ENCODE measurements at regions not wholly inside any gene's neighbourhood (a gene's known extent, or its start where the extent isn't known, plus 50 kb on each side); places are given as distances from the start of the nearest gene placed in this dataset.

DNA sequence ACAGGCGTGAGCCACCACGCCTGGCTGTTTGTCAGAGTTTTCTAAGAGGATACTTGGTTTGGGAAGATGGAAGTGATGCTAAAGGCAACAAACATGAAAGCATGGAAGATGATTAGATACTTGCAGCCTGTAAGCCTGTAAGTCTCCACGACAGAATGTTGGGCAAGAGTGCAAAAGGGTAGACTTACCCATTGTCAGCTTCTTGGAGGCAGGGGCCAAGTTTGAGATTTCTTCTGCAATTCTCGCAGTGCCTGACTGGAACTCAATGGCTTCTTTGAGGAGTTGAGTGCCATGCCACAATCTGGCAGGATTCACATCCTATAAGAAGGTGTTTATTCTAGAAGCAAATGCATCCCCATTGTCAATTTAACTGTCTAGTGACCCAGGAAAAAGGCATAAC lies 70.1 kb upstream of the EFEMP1 start:
- no peak for DNase-seq (ENCODE audit: low read depth)
- no peak overlapping the region for H3K4me3 ChIP-seq (ENCODE audit: low read depth, low read length)
- TF ChIP-seq, protein P1, sequence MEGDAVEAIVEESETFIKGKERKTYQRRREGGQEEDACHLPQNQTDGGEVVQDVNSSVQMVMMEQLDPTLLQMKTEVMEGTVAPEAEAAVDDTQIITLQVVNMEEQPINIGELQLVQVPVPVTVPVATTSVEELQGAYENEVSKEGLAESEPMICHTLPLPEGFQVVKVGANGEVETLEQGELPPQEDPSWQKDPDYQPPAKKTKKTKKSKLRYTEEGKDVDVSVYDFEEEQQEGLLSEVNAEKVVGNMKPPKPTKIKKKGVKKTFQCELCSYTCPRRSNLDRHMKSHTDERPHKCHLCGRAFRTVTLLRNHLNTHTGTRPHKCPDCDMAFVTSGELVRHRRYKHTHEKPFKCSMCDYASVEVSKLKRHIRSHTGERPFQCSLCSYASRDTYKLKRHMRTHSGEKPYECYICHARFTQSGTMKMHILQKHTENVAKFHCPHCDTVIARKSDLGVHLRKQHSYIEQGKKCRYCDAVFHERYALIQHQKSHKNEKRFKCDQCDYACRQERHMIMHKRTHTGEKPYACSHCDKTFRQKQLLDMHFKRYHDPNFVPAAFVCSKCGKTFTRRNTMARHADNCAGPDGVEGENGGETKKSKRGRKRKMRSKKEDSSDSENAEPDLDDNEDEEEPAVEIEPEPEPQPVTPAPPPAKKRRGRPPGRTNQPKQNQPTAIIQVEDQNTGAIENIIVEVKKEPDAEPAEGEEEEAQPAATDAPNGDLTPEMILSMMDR (IDR thresholded peaks at IDR 0.05; ENCODE audit: insufficient read depth, low read depth, low read length, missing control alignments), result no peak

DNA sequence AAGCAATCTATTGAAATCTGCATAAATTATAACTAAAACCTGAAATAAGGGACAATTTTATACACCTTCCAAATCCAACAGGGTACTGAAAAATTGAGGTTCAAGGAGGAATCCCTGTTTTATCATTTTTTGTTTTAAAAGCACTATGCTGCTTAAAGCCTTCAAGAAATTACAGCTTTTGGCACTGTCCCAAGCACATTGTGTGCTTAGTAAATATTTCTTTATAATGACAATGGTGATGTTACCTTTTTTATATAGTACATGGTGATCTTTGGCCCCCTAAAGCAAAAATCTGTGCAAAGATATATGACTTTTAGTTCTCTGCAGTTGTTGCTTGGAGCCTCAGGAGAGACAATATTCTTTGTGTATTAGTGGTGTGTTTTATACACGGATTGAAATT lies 71.6 kb upstream of the EFEMP1 start:
- H3K4me3 ChIP-seq (ENCODE audit: low read depth, low read length), result no peak overlapping the region
- TF ChIP-seq, protein P1 (IDR thresholded peaks at IDR 0.05; ENCODE audit: insufficient read depth, low read depth, low read length, missing control alignments), result no peak
- DNase-seq (ENCODE audit: low read depth), result no peak

DNA sequence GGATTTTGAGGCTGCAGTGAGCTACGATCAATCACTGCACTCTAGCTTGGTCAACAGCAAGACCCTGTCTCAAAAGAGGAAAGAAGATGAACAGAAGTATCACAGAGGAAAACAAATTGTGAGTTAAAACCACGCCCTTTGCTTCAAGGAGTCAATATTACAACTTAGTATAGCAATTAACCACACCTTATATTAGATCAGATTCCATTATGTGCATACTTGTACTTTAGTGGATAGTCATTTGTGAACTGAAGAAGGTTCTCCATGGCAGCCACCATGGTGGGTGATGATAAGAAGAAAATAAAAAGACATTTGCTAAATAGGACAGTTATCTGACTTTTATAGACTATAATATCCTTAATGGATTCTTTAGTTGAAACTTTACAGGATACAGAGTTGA lies 72.3 kb upstream of the EFEMP1 start:
- no peak for DNase-seq (ENCODE audit: low read depth)
- TF ChIP-seq, protein P1 (IDR thresholded peaks at IDR 0.05; ENCODE audit: insufficient read depth, low read depth, low read length, missing control alignments), result no peak
- H3K4me3 ChIP-seq (ENCODE audit: low read depth, low read length), result no peak overlapping the region

DNA sequence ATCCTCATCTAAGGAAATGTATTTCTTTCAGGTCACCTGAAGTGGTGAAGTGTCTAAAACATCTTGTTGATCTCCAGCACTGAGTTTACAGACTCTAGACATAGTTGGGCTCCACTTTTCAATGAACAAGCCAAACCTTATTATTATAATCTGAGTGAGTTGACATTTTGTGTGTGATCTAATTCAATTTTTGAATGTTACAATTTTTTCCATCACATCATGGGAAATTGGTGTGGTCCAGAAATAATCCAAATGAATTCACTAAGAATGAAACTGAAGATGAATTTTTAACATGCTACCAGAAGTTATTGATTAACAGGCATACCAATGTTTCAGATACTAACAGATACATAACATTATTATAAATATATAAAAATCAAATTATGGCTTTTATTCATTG lies 75.6 kb upstream of the EFEMP1 start:
- TF ChIP-seq, protein P1 (IDR thresholded peaks at IDR 0.05; ENCODE audit: insufficient read depth, low read depth, low read length, missing control alignments), result no peak
- DNase-seq (ENCODE audit: low read depth), result no peak
- no peak overlapping the region for H3K4me3 ChIP-seq (ENCODE audit: low read depth, low read length)

DNA sequence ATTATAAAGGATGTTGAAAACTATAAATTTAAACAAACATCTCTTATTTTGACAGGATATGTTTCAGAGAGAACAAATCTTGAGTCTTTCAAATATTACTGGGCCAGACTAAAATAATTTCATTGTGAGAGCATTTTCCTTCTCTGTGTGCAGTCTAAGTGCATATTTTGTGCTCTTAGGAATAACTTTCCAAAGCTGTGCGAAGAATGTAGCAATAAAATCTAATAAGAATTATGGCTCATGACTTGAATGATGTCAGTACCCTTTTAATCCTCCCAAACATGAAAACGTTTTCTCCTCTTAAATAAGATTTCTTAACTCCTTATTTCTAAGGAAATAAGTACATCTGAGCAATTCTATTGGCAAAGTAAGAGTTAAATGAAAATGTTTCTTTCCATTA lies 76.2 kb upstream of the EFEMP1 start:
- DNase-seq (ENCODE audit: low read depth), result no peak
- no peak overlapping the region for H3K4me3 ChIP-seq (ENCODE audit: low read depth, low read length)
- TF ChIP-seq, protein P1 (IDR thresholded peaks at IDR 0.05; ENCODE audit: insufficient read depth, low read depth, low read length, missing control alignments), result no peak

DNA sequence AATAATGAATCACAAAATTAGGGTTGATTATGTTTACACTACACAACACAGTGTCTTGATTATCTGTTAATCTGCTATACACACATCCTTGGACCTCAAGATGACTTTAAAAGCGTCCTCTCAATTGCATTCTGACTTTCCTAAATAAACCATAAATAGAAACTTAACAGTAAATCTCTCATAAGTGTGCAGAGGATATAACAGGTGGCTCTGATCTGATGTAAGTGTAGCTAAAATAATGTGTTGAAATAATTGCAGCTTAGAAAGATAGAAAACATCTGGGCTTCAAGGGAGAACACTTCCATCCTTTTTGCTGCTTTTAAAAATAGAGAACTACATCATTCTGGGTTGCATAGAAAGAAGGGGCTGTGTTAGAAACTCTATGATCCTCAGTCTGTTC lies 78.4 kb upstream of the EFEMP1 start:
- no peak overlapping the region for H3K4me3 ChIP-seq (ENCODE audit: low read depth, low read length)
- no peak for DNase-seq (ENCODE audit: low read depth)
- TF ChIP-seq, protein P1 (IDR thresholded peaks at IDR 0.05; ENCODE audit: insufficient read depth, low read depth, low read length, missing control alignments), result no peak

DNA sequence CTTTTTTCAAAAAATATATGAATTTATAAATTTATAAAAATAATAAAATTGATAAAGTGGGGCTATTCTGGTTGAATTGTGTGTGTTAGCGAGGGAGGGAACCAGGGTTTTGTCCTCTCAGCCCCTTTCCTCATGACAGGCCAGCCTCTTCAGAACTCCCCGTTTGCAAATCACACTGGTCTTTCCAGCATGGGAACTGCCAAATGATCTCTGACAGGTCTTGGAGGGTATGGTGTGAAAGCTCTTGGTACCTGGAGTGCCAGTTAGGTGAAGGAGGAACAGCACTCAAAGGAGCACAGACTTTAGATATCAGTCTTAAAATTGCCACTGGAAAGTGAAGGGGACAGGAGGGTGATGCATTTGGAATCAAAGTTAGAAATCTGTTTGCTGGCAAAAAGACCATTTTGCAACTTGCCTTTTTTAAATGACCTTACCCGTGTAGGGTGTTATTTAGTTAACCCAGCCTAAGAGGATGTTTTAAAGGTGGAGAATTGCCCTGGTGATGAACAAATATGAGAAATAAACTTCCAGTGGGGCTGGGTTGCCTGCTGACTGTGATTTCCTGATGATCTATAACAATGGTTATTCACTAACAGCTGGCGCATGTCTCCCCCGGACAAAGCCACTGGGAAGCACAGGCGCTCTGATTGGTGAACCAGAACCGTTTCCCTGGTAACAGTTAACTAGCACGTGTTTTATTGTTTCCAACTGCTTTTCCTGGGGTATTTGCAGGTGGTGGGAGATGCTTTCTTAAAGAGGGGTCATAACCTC lies 85.3 kb upstream of the EFEMP1 start:
- no peak for DNase-seq (ENCODE audit: low read depth)
- H3K4me3 ChIP-seq (ENCODE audit: low read depth, low read length), result no peak overlapping the region
- TF ChIP-seq, protein P1 (IDR thresholded peaks at IDR 0.05; ENCODE audit: insufficient read depth, low read depth, low read length, missing control alignments), result no peak

Data from GM12865 (cell line).